ENCODE measurements at regions not wholly inside any gene's neighbourhood (a gene's known extent, or its start where the extent isn't known, plus 50 kb on each side); places are given as distances from the start of the nearest gene placed in this dataset.

- Histone ChIP-seq H3K27ac (no peak overlapping the region), H3K9ac (ENCODE audit: low read depth in 2 of 2, low read length in 2 of 2) (no peak overlapping the region), H3K27me3 (no peaks in the 10 kb centered on the region), H3K4me3 (no peak overlapping the region), H3K36me3 (no peaks in the 10 kb centered on the region), H3K9me3 (no peaks in the 10 kb centered on the region), H3K4me1 (no peaks in the 10 kb centered on the region)
- no peak for TF ChIP-seq CTCF (IDR thresholded peaks at IDR 0.05)
- no peak for DNase-seq
- intact Hi-C loops (cut with DNase I) = no loop called here
Observed at GRCh38 chr14:98808494-98809407, 463.2 kb downstream of the BCL11B start.

- Histone ChIP-seq H3K27me3 (no peaks in the 10 kb centered on the region), H3K9ac (ENCODE audit: low read depth in 2 of 2, low read length in 2 of 2) (no peak overlapping the region), H3K27ac (no peak overlapping the region), H3K9me3 (no peaks in the 10 kb centered on the region), H3K4me3 (no peak overlapping the region), H3K36me3 (no peaks in the 10 kb centered on the region), H3K4me1 (no peaks in the 10 kb centered on the region)
- DNase-seq = no peak
- TF ChIP-seq CTCF (IDR thresholded peaks at IDR 0.05) = no peak
- intact Hi-C loops (cut with DNase I) = no loop called here
Observed at GRCh38 chr14:98816195-98816594, 455.8 kb downstream of the BCL11B start.

GRCh38 chr14:98816720-98817119 lies 455.3 kb downstream of the BCL11B start:
- TF ChIP-seq CTCF (IDR thresholded peaks at IDR 0.05) = no peak
- intact Hi-C loops (cut with DNase I) = no loop called here
- H3K9me3 ChIP-seq = no peaks in the 10 kb centered on the region
- H3K9ac ChIP-seq (ENCODE audit: low read depth in 2 of 2, low read length in 2 of 2) = no peak overlapping the region
- no peaks in the 10 kb centered on the region for H3K4me1 ChIP-seq
- no peak overlapping the region for H3K4me3 ChIP-seq
- no peak for DNase-seq
- H3K36me3 ChIP-seq = no peaks in the 10 kb centered on the region
- H3K27ac ChIP-seq = no peak overlapping the region
- no peaks in the 10 kb centered on the region for H3K27me3 ChIP-seq

GRCh38 chr14:98819132-98819866 lies 452.7 kb downstream of the BCL11B start:
- Histone ChIP-seq H3K27ac (no peak overlapping the region), H3K36me3 (no peaks in the 10 kb centered on the region), H3K27me3 (no peaks in the 10 kb centered on the region), H3K9me3 (no peaks in the 10 kb centered on the region), H3K4me3 (no peak overlapping the region), H3K4me1 (no peaks in the 10 kb centered on the region), H3K9ac (ENCODE audit: low read depth in 2 of 2, low read length in 2 of 2) (no peak overlapping the region)
- TF ChIP-seq CTCF (IDR thresholded peaks at IDR 0.05) = no peak
- intact Hi-C loops (cut with DNase I) = no loop called here
- DNase-seq = no peak

GRCh38 chr14:98819867-98820206 lies 452.2 kb downstream of the BCL11B start:
- Histone ChIP-seq H3K27me3 (no peaks in the 10 kb centered on the region), H3K4me3 (no peak overlapping the region), H3K36me3 (no peaks in the 10 kb centered on the region), H3K4me1 (no peaks in the 10 kb centered on the region), H3K9ac (ENCODE audit: low read depth in 2 of 2, low read length in 2 of 2) (no peak overlapping the region), H3K27ac (no peak overlapping the region), H3K9me3 (no peaks in the 10 kb centered on the region)
- no peak for DNase-seq
- intact Hi-C loops (cut with DNase I) = no loop called here
- TF ChIP-seq CTCF (IDR thresholded peaks at IDR 0.05) = no peak

Measured in colonic mucosa (tissue), 4 donors.